ENCODE measurements at regions not wholly inside any gene's neighbourhood (a gene's known extent, or its start where the extent isn't known, plus 50 kb on each side); places are given as distances from the start of the nearest gene placed in this dataset.

DNA sequence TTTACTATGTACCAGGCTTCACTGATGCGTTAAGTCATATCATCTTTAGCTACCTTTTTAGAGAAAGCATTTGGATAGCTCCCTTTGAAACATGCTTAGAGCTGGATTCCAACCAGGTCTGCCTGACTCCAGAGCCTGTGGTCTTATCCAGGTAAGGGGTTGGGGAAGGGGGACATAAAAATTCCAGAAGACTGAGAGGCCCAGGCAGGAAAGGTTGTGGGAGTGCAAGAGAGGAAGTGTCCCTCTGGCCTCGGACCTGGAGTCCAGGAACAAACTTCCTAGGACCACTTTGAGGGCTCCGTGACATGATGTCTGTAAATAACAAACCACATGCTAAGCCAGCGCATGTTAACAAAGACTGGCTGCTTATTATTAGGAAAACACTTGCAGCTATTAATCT is 163.0 kb upstream of the KCNG1 start:
- TF ChIP-seq, protein P1, sequence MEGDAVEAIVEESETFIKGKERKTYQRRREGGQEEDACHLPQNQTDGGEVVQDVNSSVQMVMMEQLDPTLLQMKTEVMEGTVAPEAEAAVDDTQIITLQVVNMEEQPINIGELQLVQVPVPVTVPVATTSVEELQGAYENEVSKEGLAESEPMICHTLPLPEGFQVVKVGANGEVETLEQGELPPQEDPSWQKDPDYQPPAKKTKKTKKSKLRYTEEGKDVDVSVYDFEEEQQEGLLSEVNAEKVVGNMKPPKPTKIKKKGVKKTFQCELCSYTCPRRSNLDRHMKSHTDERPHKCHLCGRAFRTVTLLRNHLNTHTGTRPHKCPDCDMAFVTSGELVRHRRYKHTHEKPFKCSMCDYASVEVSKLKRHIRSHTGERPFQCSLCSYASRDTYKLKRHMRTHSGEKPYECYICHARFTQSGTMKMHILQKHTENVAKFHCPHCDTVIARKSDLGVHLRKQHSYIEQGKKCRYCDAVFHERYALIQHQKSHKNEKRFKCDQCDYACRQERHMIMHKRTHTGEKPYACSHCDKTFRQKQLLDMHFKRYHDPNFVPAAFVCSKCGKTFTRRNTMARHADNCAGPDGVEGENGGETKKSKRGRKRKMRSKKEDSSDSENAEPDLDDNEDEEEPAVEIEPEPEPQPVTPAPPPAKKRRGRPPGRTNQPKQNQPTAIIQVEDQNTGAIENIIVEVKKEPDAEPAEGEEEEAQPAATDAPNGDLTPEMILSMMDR (IDR thresholded peaks at IDR 0.05) = no peak
- TF ChIP-seq EP300 (IDR thresholded peaks at IDR 0.05) = no peak
